Suprapubic skin (tissue), 4 donors: ENCODE measurements at regions not wholly inside any gene's neighbourhood (a gene's known extent, or its start where the extent isn't known, plus 50 kb on each side); places are given as distances from the start of the nearest gene placed in this dataset.

Experiments
- DNase-seq, 2 donors: peaks; one replicate each; pipeline ENCODE4 v3.0.0-alpha.2; 2019; ENCODE audit warnings: low spot score in 2 of 2
- H3K27ac ChIP-seq: fragments of 200-600 bp; sonication (generic); one replicate; pipeline ENCODE4 v1.5.1; 2019
- H3K27me3 ChIP-seq: fragments of 200-600 bp; sonication (generic); one replicate; pipeline ENCODE4 v1.5.1; 2019
- H3K36me3 ChIP-seq: fragments of 200-600 bp; sonication (generic); one replicate; pipeline ENCODE4 v1.5.1; 2019
- H3K4me1 ChIP-seq: fragments of 200-600 bp; sonication (generic); one replicate; pipeline ENCODE4 v1.5.1; 2019
- H3K4me3 ChIP-seq: fragments of 200-600 bp; sonication (generic); one replicate; pipeline ENCODE4 v1.5.1; 2019; ENCODE audit warnings: mild to moderate bottlenecking
- H3K9me3 ChIP-seq: fragments of 200-600 bp; sonication (generic); one replicate; pipeline ENCODE4 v1.5.1; 2019
- CTCF ChIP-seq, 2 donors: fragments of 200-600 bp in 1 of 2; fragments of 450-650 bp in 1 of 2; sonication (generic) in 1 of 2; IDR thresholded peaks; one replicate each; pipeline ENCODE4 v1.5.1; 2016 to 2019; ENCODE audit warnings: antibody characterized with exemption in 2 of 2, mild to moderate bottlenecking in 1 of 2, moderate library complexity in 1 of 2
- EP300 ChIP-seq: sonication (generic); formaldehyde crosslinking; IDR thresholded peaks from one replicate; pipeline ENCODE4 v1.6.1; 2017; ENCODE audit warnings: antibody characterized with exemption
- POLR2A ChIP-seq, 2 donors: fragments of 450-650 bp; IDR thresholded peaks; one replicate each; pipeline ENCODE4 v1.6.1; 2017; ENCODE audit warnings: antibody characterized with exemption in 2 of 2, mild to moderate bottlenecking in 2 of 2, moderate library complexity in 2 of 2
- POLR2AphosphoS5 ChIP-seq, 3 donors: sonication (generic); formaldehyde crosslinking; IDR thresholded peaks; one replicate each; pipeline ENCODE4 v1.6.1; 2017; ENCODE audit warnings: antibody characterized with exemption in 3 of 3
- WGBS: methylation state at CpG from one replicate; pipeline ENCODE4 v1.1.5; 2018; 5-methylcytosine and 5-hydroxymethylcytosine counted together

GRCh38 chr1:25039229-25039628 is 109.2 kb upstream of the RUNX3 start:
- Histone ChIP-seq H3K4me1 (no peaks in the 10 kb centered on the region), H3K27me3 (peaks cover 24% of the 10 kb centered on the region), H3K36me3 (no peaks in the 10 kb centered on the region), H3K4me3 (no peak overlapping the region), H3K27ac (no peak overlapping the region), H3K9me3 (no peaks in the 10 kb centered on the region)
- 79% methylated on average over 2 of the region's 8 CpGs for WGBS
- no peak for TF ChIP-seq POLR2AphosphoS5 (IDR thresholded peaks at IDR 0.05)
- no peak for TF ChIP-seq CTCF (IDR thresholded peaks at IDR 0.05)
- no peak for TF ChIP-seq POLR2A (IDR thresholded peaks at IDR 0.05)
- TF ChIP-seq EP300 = no peak
- no peak for DNase-seq

GRCh38 chr1:25038699-25039098 is 108.6 kb upstream of the RUNX3 start:
- Histone ChIP-seq H3K4me1 (no peaks in the 10 kb centered on the region), H3K27me3 (peaks cover 24% of the 10 kb centered on the region), H3K9me3 (no peaks in the 10 kb centered on the region), H3K27ac (no peak overlapping the region), H3K4me3 (no peak overlapping the region), H3K36me3 (no peaks in the 10 kb centered on the region)
- TF ChIP-seq CTCF (IDR thresholded peaks at IDR 0.05) (no peak), EP300 (no peak), POLR2A (IDR thresholded peaks at IDR 0.05) (no peak), POLR2AphosphoS5 (IDR thresholded peaks at IDR 0.05) (no peak)
- WGBS = 89% methylated on average over 3 of the region's 4 CpGs
- DNase-seq = no peak

- Histone ChIP-seq H3K9me3 (no peaks in the 10 kb centered on the region), H3K27ac (no peak overlapping the region), H3K27me3 (peaks cover 17% of the 10 kb centered on the region), H3K4me1 (peaks cover 8% of the 10 kb centered on the region), H3K4me3 (no peak overlapping the region), H3K36me3 (no peaks in the 10 kb centered on the region)
- TF ChIP-seq CTCF (IDR thresholded peaks at IDR 0.05) (peak; percentile 27 to 41), POLR2AphosphoS5 (IDR thresholded peaks at IDR 0.05) (no peak)
- 74% methylated on average over 7 of the region's 11 CpGs for WGBS
- no peak for DNase-seq
Observed at GRCh38 chr1:25037174-25038074, 107.3 kb upstream of the RUNX3 start.

GRCh38 chr1:25036117-25036546 is 106.1 kb upstream of the RUNX3 start:
- TF ChIP-seq EP300 = no peak
- no peak for TF ChIP-seq POLR2A (IDR thresholded peaks at IDR 0.05)
- TF ChIP-seq CTCF (IDR thresholded peaks at IDR 0.05) = no peak
- no peak for TF ChIP-seq POLR2AphosphoS5 (IDR thresholded peaks at IDR 0.05)
- Histone ChIP-seq H3K4me3 (no peak overlapping the region), H3K27me3 (peaks cover 12% of the 10 kb centered on the region), H3K4me1 (peaks cover 11% of the 10 kb centered on the region), H3K27ac (no peak overlapping the region), H3K9me3 (no peaks in the 10 kb centered on the region), H3K36me3 (no peaks in the 10 kb centered on the region)
- DNase-seq = no peak
- WGBS = 93% methylated on average over 3 of the region's 3 CpGs

- Histone ChIP-seq H3K27me3 (peaks cover 10% of the 10 kb centered on the region), H3K4me3 (no peak overlapping the region), H3K4me1 (peaks cover 11% of the 10 kb centered on the region), H3K36me3 (no peaks in the 10 kb centered on the region), H3K9me3 (no peaks in the 10 kb centered on the region), H3K27ac (no peak overlapping the region)
- whole genome bisulfite sequencing = 100% methylated on average over 1 of the region's 1 CpG
- no peak for DNase-seq
- TF ChIP-seq EP300 = no peak
- no peak for TF ChIP-seq POLR2A (IDR thresholded peaks at IDR 0.05)
- TF ChIP-seq CTCF (IDR thresholded peaks at IDR 0.05) = no peak
- TF ChIP-seq POLR2AphosphoS5 (IDR thresholded peaks at IDR 0.05) = no peak
Observed at GRCh38 chr1:25035523-25036116, 105.5 kb upstream of the RUNX3 start.
